KMS-11 (cell line): ENCODE measurements at regions not wholly inside any gene's neighbourhood (a gene's known extent, or its start where the extent isn't known, plus 50 kb on each side); places are given as distances from the start of the nearest gene placed in this dataset.

Experiments used
- H2AFZ ChIP-seq: fragments of 200-600 bp; sonication (generic); 2 replicates; pipeline ENCODE4 v1.6.1; 2016; ENCODE audit warnings: antibody characterized with exemption, mixed run types, low read depth
- H3K27ac ChIP-seq: fragments of 200-600 bp; sonication (generic); 2 replicates; pipeline ENCODE4 v1.6.1; 2016; ENCODE audit warnings: mild to moderate bottlenecking, mixed run types
- H3K27me3 ChIP-seq: fragments of 200-600 bp; sonication (generic); 2 replicates; pipeline ENCODE4 v1.6.1; 2017; ENCODE audit warnings: mild to moderate bottlenecking, low read depth, mixed run types, moderate library complexity; ENCODE audit not compliant: insufficient read depth
- H3K36me3 ChIP-seq: fragments of 200-600 bp; sonication (generic); 2 replicates; pipeline ENCODE4 v1.6.1; 2017; ENCODE audit warnings: mild to moderate bottlenecking, mixed run types; ENCODE audit not compliant: insufficient read depth
- H3K4me1 ChIP-seq: fragments of 200-600 bp; sonication (generic); 2 replicates; pipeline ENCODE4 v1.6.1; 2016; ENCODE audit warnings: mild to moderate bottlenecking, low read depth, mixed run types; ENCODE audit not compliant: poor library complexity, severe bottlenecking
- H3K4me2 ChIP-seq: fragments of 200-600 bp; sonication (generic); 2 replicates; pipeline ENCODE4 v1.7.0; 2016; ENCODE audit warnings: mild to moderate bottlenecking, mixed run types
- H3K4me3 ChIP-seq: fragments of 200-600 bp; sonication (generic); IDR thresholded peaks from 2 replicates; pipeline ENCODE4 v1.6.1; 2017; ENCODE audit warnings: low read depth, low read length, mixed read lengths; ENCODE audit not compliant: insufficient read depth
- H3K79me2 ChIP-seq: fragments of 200-600 bp; sonication (generic); 2 replicates; pipeline ENCODE4 v1.6.1; 2016; ENCODE audit warnings: low read depth, mixed run types; ENCODE audit not compliant: insufficient read depth
- H3K9ac ChIP-seq: fragments of 200-600 bp; sonication (generic); 2 replicates; pipeline ENCODE4 v1.6.1; 2016; ENCODE audit warnings: mild to moderate bottlenecking, mixed run types
- H4K20me1 ChIP-seq: fragments of 200-600 bp; sonication (generic); 2 replicates; pipeline ENCODE4 v1.6.1; 2016; ENCODE audit warnings: mild to moderate bottlenecking, mixed run types; ENCODE audit not compliant: insufficient read depth
- CTCF ChIP-seq: fragments of 200-600 bp; sonication (generic); conservative IDR thresholded peaks from 2 replicates; pipeline ENCODE4 v1.6.1; 2017; ENCODE audit warnings: low read depth, mild to moderate bottlenecking, antibody characterized with exemption, low read length, moderate library complexity, mixed read lengths

GRCh38 chr12:126895951-126896913 lies 1370.7 kb upstream of the TMEM132C start:
- Histone ChIP-seq H3K36me3 (no peaks in the 10 kb centered on the region), H3K79me2 (no peaks in the 10 kb centered on the region), H3K9ac (no peak overlapping the region), H2AFZ (no peak overlapping the region), H3K4me1 (no peaks in the 10 kb centered on the region), H3K27me3 (no peaks in the 10 kb centered on the region), H3K4me2 (no peak overlapping the region), H3K4me3 (no peak overlapping the region), H3K27ac (no peak overlapping the region), H4K20me1 (no peaks in the 10 kb centered on the region)
- TF ChIP-seq CTCF, result no peak

GRCh38 chr12:126897102-126897501 lies 1369.9 kb upstream of the TMEM132C start:
- H3K4me1 ChIP-seq, result no peaks in the 10 kb centered on the region
- no peak overlapping the region for H3K9ac ChIP-seq
- no peaks in the 10 kb centered on the region for H3K79me2 ChIP-seq
- H2AFZ ChIP-seq, result no peak overlapping the region
- H3K4me3 ChIP-seq, result no peak overlapping the region
- no peak for TF ChIP-seq CTCF
- no peaks in the 10 kb centered on the region for H4K20me1 ChIP-seq
- H3K4me2 ChIP-seq, result no peak overlapping the region
- no peaks in the 10 kb centered on the region for H3K36me3 ChIP-seq
- no peaks in the 10 kb centered on the region for H3K27me3 ChIP-seq
- no peak overlapping the region for H3K27ac ChIP-seq

GRCh38 chr12:126897778-126898177 lies 1369.2 kb upstream of the TMEM132C start:
- no peak overlapping the region for H3K9ac ChIP-seq
- H3K4me1 ChIP-seq, result no peaks in the 10 kb centered on the region
- no peaks in the 10 kb centered on the region for H3K36me3 ChIP-seq
- TF ChIP-seq CTCF, result no peak
- H3K27ac ChIP-seq, result no peak overlapping the region
- no peak overlapping the region for H2AFZ ChIP-seq
- H3K27me3 ChIP-seq, result no peaks in the 10 kb centered on the region
- H3K4me3 ChIP-seq, result no peak overlapping the region
- no peak overlapping the region for H3K4me2 ChIP-seq
- H4K20me1 ChIP-seq, result no peaks in the 10 kb centered on the region
- no peaks in the 10 kb centered on the region for H3K79me2 ChIP-seq

GRCh38 chr12:126898562-126898961 lies 1368.4 kb upstream of the TMEM132C start:
- Histone ChIP-seq H2AFZ (no peak overlapping the region), H3K4me2 (no peak overlapping the region), H4K20me1 (no peaks in the 10 kb centered on the region), H3K27ac (no peak overlapping the region), H3K9ac (no peak overlapping the region), H3K79me2 (no peaks in the 10 kb centered on the region), H3K4me3 (no peak overlapping the region), H3K27me3 (no peaks in the 10 kb centered on the region), H3K36me3 (no peaks in the 10 kb centered on the region), H3K4me1 (no peaks in the 10 kb centered on the region)
- no peak for TF ChIP-seq CTCF
